ENCODE measurements at regions not wholly inside any gene's neighbourhood (a gene's known extent, or its start where the extent isn't known, plus 50 kb on each side); places are given as distances from the start of the nearest gene placed in this dataset.

- TF ChIP-seq CTCF (IDR thresholded peaks at IDR 0.05; ENCODE audit: low read depth, low read length, poor library complexity, severe bottlenecking) (no peak), EZH2phosphoT487 (IDR thresholded peaks at IDR 0.05; ENCODE audit: borderline replicate concordance, low read length) (no peak)
Measured at GRCh38 chr10:3573498-3573897, 211.5 kb downstream of the KLF6 start.
